GM21619 (cell line): ENCODE measurements at regions not wholly inside any gene's neighbourhood (a gene's known extent, or its start where the extent isn't known, plus 50 kb on each side); places are given as distances from the start of the nearest gene placed in this dataset.
"Not testable (repeated sequence)": the region's sequence is repeated elsewhere in the genome, so short reads cannot be mapped to it uniquely, and the experiment has no call there.

ENCODE experiments used
- ATAC-seq: cut with Tn5 transposase; IDR thresholded peaks from one replicate; pipeline ENCODE4 v1.9.1; 2021; ENCODE audit not compliant: unreplicated experiment

DNA sequence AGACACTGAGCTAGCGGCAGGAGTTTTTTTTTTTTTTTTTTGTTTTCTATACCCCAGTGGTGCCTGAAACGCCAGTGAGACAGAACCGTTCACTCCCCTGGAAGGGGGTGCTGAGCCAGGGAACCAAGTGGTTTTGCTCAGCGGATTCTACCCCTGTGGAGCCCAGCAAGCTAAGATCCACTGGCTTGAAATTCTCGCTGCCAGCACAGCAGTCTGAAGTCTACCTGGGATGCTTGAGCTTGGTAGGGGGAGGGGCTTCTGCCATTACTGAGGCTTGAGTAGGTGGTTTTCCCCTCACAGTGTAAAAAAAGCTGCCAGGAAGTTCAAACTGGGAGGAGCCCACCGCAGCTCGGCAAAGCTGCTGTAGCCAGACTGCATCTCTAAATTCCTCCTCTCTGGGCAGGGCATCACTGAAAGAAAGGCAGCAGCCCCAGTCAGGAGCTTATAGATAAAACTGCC lies 173.0 kb downstream of the DMAC1 start:
- ATAC-seq: not testable (repeated sequence)

DNA sequence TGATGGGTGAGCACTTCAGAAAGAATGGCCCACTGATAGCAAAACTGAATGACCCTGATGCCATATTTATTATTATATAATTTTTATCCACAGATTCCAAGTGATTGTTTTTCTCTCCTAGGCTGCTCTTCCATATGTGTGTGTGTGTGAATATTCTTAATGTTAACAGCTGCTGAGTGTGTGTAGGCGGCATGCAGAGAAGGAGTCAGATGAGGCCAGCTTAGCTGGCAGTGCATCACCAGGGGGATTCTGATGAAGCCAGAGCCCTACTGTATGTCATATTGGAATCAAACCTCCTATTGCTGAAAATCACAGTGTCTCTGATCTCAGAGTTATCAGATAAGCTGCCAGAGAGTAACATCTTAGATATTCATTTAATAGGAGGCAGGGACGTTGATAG lies 177.1 kb downstream of the DMAC1 start:
- ATAC-seq: no peak

DNA sequence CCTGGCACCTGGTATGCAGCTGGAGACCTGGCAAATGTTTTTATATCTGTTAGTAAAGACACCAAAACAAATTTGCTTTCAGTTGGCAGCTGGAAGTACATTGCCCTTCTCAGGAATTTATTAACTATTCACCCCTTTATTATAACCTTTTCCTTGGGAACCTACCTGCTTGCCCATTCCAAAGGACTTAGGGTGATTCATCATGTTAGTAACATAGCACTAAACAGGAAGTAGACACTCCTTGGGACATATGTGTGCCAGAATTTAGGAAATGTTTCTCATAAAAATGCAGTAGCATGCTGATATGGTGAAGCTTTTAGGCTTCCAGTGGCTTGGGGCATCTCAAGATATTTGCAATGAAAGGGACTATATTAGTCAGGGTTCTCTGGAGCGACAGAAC lies 184.2 kb downstream of the DMAC1 start:
- ATAC-seq: no peak

DNA sequence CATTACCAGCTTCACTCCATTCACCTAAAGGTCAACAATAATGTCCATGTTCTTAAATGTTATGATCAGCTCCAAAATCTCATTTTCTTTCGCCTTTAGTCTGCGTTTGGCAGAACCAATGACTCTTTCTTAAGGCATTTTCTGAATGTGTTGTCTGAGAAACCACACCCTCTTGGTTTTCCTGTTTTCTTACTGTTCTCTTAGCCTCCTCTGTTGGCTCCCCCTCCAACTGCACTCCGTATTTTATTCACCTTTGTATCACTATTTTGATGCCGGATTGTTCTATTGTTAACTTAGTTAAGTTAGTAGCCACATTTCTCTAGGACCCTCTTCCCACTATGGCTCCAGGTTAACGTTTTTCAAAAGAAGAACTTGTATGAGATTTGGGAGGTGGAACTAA lies 185.6 kb downstream of the DMAC1 start:
- no peak for ATAC-seq

DNA sequence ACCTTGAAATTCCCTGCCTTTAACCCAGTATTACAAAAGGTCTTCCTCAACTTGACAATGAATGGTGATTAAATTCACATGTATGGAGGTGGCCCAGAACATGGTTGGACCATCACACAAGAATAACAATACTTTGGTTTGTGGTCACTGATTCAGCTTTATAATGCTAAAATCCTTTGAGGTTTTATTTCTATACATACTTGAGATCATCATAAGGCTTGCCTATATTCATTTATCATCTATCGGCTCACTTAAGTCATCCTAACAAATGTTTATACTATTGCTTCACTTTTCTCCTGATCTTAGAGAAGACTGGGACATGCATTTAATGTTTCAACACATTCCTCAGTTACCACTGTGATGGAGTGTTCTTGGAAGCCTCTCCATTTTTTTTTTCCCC lies 191.3 kb downstream of the DMAC1 start:
- ATAC-seq: no peak

DNA sequence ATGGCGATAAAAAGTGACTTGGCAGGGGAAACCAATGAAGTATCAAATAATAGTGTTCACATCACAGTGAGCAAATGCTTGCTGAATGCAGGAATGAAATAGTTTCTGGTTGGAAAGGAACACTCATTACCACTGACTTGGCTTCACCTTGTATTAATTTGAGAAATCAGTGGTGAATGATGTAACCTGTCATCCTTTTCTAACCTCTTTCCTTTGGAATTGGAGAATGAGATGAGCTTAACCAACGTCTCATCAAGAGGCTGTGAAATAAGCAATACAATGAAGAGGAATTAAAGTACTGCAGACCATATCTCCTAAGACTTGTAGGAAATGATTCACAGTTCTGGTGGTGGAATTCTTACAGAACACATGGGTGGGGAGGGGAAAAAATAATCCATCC lies 192.2 kb downstream of the DMAC1 start:
- ATAC-seq: no peak

DNA sequence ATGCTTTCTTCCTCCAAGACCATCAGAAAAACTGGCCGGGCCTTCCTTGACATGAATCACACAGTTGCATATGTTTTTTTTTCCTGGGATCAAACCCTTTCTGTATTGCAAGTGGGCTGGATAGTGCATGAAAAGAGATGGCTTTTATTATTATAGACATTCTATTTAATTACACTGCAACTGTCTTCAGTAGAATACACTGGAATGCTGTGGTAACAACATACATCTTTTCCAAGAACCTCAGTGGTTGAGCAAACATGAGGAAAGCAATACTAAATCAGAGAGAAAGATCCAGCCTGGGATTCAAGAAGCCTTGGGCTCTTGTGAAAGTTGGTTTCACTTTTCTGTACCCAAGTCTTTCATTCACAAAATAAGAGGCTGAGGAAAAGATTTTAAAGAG lies 193.0 kb downstream of the DMAC1 start:
- ATAC-seq: no peak

DNA sequence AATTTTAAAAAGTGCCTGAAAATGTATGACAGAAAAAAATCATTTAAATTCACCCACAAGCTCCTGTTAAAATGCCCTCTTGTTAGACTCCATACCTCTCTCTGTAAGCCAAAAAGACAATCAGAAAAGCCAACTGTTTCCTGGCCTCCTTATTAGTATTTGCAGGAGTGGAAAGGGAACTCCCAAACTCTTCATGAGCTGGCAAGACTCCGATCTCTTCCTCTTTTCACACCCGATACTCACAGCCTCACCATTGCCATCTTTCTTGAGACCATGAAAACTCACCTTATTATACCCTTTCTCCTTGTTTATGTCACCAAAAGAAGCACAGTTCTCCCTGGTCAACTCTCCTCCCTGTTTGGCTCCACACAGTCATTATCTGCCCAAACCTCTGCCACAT lies 197.8 kb downstream of the DMAC1 start:
- ATAC-seq: no peak

DNA sequence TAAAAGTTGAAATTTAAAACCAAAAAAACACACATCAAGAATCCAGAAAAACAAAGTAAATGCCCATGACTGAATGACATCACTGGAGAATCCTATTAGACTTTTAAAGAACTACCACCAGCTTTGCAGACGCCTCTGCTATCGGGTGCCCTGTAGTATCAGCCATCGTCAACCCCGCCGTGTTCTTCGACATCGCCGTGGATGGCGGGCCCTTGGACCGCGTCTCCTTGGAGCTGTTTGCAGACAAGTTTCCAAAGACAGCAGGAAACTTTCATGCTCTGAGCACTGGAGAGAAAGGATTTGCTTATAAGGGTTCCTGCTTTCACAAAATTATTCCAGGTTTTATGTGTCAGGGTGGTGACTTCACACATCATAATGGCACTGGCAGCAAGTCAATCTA lies 201.9 kb downstream of the DMAC1 start:
- ATAC-seq: no peak

DNA sequence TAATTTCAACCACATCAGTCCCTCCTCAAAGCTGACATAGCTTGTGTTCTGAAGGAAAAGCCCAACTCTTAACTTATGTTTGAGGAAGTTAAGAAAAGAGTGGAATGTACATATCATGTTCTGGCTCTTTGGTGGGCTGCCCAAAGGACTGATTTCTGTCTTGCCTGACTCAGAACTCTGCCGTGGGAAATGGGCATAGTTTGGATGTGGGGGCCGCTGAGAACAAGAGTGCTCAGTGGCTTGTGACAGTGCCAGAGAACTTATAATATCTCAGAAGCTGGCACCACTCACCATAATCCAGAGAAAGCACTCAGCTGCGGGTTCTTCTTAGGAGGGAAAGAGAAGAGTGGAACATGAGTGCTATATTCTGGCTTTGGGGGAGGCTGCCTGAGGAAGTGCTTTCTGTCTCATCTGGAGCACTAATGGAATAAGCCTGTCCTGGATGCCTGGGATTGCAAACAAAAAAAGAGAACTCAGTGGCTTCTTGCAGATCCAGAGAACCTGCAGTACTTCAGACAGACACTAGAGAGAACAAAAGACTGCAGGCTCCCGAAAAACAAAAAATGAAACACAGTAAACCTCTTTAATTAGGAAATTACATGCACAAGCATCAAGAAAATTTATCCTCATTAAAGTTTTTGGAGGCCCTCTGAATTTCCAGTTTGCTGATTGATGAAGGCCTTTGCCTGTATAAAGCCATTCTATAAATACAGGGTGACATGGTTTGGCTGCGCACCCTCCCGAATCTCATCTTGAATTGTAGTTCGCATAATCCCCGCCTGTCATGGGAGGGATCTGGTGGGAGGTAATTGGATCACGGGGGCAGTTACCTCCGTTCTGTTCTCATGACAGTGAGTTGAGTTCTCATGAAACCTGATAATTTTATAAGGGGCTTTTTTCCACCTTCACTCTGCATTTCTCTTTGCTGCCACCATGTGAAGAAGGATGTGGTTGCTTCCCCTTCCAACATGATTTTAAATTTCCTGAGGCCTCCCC lies 207.0 kb downstream of the DMAC1 start:
- no peak for ATAC-seq

DNA sequence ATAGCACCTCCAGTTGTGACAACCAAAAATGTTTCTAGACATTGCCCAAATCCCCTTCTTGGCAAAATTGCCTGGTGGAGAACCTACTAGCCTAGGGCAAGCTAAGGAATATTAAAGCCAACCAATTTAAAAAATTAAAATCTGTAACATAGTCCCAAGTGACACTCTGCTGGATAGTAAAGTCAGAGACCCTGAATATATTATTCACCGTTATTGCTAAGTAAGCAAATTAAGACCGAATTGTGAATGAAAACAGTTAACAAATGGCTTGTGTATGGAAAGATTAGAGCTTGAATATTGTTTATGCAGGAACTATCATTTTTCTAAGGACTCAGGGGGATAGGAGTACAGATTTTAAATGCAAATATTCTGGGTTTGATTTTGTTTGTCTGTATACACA lies 208.1 kb downstream of the DMAC1 start:
- no peak for ATAC-seq

DNA sequence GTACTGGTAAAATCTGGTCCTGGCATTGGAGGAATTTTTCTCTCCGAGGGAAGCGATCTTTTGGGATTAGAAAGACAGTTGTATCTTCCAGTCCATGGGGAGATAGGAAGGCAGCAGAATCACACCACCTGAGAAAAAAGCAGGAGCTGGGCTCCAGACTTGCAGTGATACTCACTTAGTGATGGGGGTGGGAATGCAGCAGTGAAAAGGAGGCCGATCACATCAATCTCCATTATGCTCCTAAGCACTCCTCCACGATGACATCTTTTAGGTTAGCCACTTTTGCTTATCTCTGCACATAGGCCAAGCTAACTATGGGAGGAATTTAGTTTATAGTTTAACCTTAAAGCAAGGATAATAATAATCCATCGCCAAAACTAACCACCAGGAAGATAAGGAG lies 219.0 kb downstream of the DMAC1 start:
- ATAC-seq: no peak

DNA sequence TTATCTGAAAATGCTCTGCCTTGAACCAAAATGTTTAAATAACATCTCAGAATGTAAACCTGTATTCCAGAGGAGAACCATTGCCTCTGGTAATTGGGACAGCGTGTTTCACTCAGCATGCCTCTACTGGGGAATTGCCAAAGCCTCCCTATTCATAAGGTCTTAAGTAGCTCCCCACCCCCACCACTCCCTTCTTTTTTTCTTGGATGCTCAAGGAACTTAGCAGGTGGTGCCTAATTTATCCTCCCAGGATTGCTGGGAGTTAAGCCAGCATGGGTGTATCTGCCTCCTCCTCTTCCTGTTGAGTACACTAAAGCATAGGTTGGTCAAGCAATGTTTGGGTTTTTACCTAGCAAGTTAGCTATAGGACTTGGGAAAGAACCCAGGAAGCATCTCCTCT lies 220.2 kb downstream of the DMAC1 start:
- ATAC-seq: no peak

DNA sequence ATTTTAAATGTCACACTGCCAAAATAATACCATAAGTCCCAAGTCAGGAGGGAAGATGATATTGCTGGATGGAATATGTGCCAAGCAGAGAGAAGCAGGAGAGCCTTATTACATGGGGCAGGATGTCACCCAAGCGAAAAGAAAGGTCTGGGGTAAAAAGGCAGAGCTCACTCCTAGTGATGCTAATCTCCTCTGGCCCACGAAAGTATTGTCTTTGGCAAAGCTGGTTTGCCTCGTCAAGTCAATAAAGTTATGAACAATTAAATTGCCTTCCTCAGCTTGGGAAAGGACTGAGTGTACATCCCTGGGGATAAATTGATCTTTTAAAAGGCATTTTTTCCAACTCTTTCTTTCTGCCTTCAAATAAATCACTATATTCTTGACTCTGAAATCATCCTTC lies 220.6 kb downstream of the DMAC1 start:
- no peak for ATAC-seq

DNA sequence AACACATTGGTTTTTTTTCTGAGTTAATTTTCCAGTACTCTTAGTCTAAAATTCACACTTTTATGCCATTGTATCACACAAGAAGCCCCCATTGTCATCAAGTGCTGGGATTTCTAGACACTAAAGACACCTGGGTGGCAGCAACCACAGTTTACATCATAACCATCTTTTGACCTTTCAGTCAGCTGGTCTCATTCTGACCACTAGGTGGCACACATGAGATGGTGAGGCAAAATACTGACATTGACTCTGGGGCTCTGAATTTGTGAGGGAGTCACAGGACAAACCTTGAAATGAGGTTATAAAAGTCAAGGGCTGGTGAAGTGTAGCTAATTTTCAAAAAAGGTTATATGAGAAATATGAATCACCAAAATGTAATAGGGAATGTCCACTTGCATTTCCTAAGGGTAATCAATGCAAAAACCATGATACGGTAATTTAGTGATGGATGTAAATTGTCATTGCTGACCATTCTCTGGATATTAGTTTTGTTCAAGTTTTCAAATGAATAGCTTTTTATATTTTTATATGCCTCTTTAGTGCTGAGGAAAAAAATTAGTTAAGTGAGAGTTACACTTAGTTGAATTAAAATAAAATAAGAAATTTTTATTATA lies 229.4 kb downstream of the DMAC1 start:
- ATAC-seq: peak; percentile 86

DNA sequence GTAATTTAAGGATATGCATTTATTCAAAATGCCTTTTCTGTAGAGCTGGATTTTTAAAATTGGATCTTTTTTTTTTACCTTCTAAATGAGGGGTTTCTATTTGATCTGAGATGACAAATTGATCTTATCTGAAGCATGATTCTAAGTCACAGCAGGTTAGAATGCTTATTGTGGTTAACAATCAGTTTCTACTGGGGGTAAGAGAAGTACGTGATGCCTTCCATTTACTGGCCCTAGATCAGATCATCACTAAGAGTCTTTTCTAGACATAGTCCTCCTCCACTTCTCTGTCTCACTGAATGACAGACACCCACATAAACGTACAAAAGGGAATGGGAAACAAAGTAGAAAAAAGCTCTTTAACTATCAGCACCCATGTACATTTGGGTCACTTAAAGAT lies 231.9 kb downstream of the DMAC1 start:
- no peak for ATAC-seq

DNA sequence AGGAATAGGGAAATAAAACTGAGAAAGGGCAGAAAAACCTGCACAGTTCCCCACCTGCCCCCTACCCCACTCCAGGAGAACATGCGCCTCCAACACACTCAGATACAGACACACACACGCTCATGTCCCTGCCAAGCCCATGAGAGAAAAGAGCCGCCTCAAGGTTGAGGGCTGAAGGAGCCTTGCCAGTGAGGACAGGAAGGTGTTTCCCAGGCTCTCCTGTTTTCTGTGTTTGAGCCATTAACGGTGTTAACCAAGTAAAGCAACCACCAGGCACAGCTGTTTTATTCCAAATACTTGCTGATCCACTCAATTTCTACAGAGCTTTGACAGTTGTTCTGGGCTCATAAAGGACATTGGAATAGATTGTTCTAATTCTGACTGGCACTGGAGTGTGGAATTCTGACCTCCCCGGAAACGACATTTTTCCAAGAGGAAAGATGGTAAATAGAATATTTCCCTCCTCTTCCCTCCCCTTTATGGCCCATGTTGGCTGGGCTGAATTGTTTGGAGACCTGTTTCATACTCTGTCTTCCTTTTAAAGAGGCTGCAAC lies 238.0 kb downstream of the DMAC1 start:
- no peak for ATAC-seq

DNA sequence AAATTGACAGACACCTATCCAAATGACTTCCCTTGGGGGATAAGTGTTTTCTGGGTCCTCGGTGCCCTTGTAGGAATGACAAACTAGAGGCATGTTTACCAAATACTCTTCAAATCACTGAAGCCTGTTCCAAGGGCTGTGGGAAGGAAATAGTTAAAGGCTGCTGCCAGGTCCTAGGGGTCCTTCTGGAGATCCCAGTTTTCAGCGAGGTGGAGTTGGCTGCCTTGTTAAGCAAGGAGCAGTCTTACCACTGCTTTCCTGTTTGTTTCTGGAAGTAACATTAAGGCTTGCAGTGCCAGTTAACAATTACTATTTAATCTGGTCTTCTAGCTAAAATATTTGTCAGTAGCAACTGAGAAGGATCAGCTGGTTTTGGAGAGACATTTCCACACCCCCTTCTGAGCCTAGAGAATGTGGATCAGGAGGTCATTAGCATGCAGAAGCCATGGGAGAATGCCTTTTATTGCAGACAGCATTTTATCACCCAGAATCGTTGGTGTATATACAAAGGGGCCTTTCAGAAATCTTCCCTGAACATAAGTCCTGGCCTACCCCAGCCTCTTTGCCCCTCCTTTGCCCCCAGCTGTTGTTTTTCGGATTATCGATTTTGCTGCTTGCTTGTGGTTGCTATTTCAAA lies 238.8 kb downstream of the DMAC1 start:
- ATAC-seq: no peak

DNA sequence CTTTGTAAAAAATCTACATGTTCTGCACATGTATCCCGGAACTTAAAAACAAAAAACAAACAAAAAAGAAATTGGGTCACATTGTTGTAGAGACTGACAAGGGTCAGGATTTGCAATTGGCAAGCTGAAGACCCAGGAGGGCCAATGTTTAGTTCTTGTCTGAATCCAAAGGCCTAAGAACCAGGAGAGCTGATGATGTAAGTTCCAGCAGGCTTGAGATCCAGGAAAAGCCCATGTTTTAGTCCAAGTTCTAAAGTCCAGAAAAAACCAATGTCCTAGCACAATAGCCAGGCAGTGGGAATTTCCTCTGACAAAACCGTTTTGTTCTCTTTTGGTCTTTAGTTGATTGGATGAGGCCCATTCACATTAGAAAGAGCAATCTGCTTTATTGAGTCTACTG lies 244.9 kb downstream of the DMAC1 start:
- ATAC-seq: no peak

DNA sequence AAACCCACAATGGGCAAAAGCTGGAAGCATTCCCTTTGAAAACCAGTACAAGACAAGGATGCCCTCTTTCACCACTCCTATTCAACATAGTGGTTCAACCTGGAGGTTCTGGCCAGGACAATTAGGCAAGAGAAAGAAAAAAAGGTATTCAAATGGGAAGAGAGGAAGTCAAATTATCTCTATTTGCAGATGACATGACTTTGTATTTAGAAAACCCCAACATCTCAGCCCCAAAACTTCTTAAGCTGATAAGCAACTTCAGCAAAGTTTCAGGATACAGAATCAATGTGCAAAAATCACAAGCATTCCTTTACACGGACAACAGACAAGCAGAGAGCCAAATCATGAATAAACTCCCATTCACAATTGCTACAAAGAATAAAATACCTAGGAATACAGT lies 246.9 kb downstream of the DMAC1 start:
- not testable (repeated sequence) for ATAC-seq

DNA sequence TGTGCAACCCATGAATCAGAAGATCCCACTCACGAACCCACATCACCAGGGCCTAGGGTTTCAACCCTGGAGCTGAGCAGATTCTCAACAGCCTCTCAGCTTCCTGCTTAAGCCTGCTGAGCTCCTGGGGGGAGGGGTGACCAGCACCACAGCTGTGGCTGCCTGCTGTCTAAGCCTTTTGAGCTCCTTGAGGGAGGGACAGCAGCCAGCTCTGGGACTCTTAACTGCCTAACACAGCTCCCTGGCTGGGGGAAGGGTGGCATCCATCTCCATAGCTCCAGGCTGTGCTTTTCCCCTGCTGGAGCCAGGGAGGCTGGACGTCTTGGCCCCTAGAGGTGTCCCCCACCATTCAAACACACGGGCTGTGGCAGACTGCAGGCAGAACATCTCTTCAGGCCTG lies 250.3 kb downstream of the DMAC1 start:
- ATAC-seq: no peak

DNA sequence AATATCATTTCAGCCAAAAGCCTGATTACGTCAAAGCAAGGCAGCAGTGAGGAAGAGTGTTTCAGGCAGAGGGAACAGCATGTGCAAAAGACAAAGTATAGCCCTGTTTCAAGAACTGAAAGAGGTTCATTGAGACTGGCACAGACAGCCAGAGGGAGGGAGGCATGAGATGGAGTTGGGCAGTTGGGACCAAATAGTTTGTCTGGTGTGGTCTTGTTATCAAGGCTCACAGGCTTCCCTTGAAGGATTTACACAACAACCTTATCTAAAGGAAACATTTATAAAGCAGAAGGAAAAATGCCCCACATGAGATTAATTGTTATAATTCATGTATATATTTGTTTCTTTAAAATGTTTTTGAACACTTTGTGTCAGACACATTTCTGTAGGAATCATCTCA lies 253.3 kb downstream of the DMAC1 start:
- ATAC-seq: no peak
